Gastroesophageal sphincter (tissue), 4 donors: ENCODE measurements at regions not wholly inside any gene's neighbourhood (a gene's known extent, or its start where the extent isn't known, plus 50 kb on each side); places are given as distances from the start of the nearest gene placed in this dataset.

Source experiments
- ATAC-seq: fragments of 150-250 bp; one replicate; pipeline ENCODE4 v1.9.1; 2016; ENCODE audit warnings: mild to moderate bottlenecking, moderate library complexity
- H3K27ac ChIP-seq, 4 donors: fragments of 200-600 bp; sonication (generic) in 3 of 4; 1 replicate in 3 of 4; 2 replicates in 1 of 4; pipeline ENCODE4 v1.5.1; 2016 to 2019
- H3K27me3 ChIP-seq: fragments of 200-600 bp; sonication (generic); one replicate; pipeline ENCODE4 v1.5.1; 2019
- H3K36me3 ChIP-seq, 2 donors: fragments of 200-600 bp; sonication (generic); one replicate each; pipeline ENCODE4 v1.5.1; 2019; ENCODE audit warnings: control low read depth in 1 of 2
- H3K4me1 ChIP-seq, 3 donors: fragments of 200-600 bp; sonication (generic); 1 replicate in 2 of 3; 2 replicates in 1 of 3; pipeline ENCODE4 v1.5.1; 2016 to 2019; ENCODE audit warnings: control low read depth in 2 of 3
- H3K4me3 ChIP-seq, 2 donors: fragments of 200-600 bp; sonication (generic); one replicate each; pipeline ENCODE4 v1.5.1; 2019; ENCODE audit warnings: mild to moderate bottlenecking in 1 of 2, moderate library complexity in 1 of 2
- H3K9me3 ChIP-seq, 3 donors: fragments of 200-600 bp; sonication (generic); one replicate each; pipeline ENCODE4 v1.5.1; 2017 to 2019; ENCODE audit warnings: control low read depth in 2 of 3
- EP300 ChIP-seq: sonication (generic); formaldehyde crosslinking; IDR thresholded peaks from one replicate; pipeline ENCODE4 v1.6.1; 2017; ENCODE audit warnings: antibody characterized with exemption, mild to moderate bottlenecking
- POLR2A ChIP-seq, 2 donors: fragments of 450-650 bp; IDR thresholded peaks; one replicate each; pipeline ENCODE4 v1.6.1; 2017; ENCODE audit warnings: antibody characterized with exemption in 2 of 2, mild to moderate bottlenecking in 2 of 2, moderate library complexity in 1 of 2
- POLR2AphosphoS5 ChIP-seq: sonication (generic); formaldehyde crosslinking; IDR thresholded peaks from one replicate; pipeline ENCODE4 v1.6.1; 2017; ENCODE audit warnings: antibody characterized with exemption
- WGBS, 2 donors: methylation state at CpG; one replicate each; pipeline ENCODE4 v1.1.5; 2018; ENCODE audit warnings: low coverage in 1 of 2; 5-methylcytosine and 5-hydroxymethylcytosine counted together
- TF ChIP-seq, protein P1 (sequence below), 4 experiments: fragments of 200-600 bp in 2 of 4; fragments of 450-650 bp in 2 of 4; sonication (generic) in 1 of 4; IDR thresholded peaks; one replicate each; pipeline ENCODE4 v1.5.1; 2017 to 2019; ENCODE audit warnings: antibody characterized with exemption in 4 of 4, mild to moderate bottlenecking in 2 of 4, moderate library complexity in 2 of 4

- no peaks in the 10 kb centered on the region for H3K27me3 ChIP-seq
- TF ChIP-seq EP300 (no peak), POLR2AphosphoS5 (no peak), POLR2A (IDR thresholded peaks at IDR 0.05) (no peak)
- TF ChIP-seq, protein P1, sequence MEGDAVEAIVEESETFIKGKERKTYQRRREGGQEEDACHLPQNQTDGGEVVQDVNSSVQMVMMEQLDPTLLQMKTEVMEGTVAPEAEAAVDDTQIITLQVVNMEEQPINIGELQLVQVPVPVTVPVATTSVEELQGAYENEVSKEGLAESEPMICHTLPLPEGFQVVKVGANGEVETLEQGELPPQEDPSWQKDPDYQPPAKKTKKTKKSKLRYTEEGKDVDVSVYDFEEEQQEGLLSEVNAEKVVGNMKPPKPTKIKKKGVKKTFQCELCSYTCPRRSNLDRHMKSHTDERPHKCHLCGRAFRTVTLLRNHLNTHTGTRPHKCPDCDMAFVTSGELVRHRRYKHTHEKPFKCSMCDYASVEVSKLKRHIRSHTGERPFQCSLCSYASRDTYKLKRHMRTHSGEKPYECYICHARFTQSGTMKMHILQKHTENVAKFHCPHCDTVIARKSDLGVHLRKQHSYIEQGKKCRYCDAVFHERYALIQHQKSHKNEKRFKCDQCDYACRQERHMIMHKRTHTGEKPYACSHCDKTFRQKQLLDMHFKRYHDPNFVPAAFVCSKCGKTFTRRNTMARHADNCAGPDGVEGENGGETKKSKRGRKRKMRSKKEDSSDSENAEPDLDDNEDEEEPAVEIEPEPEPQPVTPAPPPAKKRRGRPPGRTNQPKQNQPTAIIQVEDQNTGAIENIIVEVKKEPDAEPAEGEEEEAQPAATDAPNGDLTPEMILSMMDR (IDR thresholded peaks at IDR 0.05): no peak
- no peaks in the 10 kb centered on the region for H3K9me3 ChIP-seq
- no peak overlapping the region for H3K27ac ChIP-seq
- H3K36me3 ChIP-seq: no peaks in the 10 kb centered on the region
- ATAC-seq: no peak
- peaks cover 0 to 10% (median 0%) of the 10 kb centered on the region in 3 donors for H3K4me1 ChIP-seq
- H3K4me3 ChIP-seq: no peak overlapping the region
Measured at GRCh38 chr12:69084816-69085378, 151.9 kb upstream of the CPM start.

DNA sequence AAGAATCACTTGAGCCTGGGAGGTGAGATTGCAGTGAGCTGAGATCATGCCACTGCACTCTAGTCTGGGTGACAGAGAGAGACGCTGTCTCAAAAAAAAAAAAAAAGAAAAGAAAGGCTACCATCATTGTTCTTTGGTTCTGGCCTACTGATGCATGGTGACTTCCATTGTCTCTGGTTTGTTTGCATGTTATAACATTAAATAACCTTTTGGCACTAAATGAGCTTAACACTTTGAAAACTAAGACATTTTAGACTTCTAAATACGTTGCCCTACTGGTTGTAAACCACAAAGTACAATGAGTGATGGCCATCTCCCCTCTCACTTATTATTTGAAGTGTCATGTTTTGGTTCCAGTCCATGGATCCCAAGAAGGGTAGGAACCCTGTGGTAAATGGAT, 152.9 kb upstream of the CPM start:
- ATAC-seq: no peak
- 70 to 86% methylated on average over 1 to 2 of the region's 2 CpGs for WGBS, 2 donors
- Histone ChIP-seq H3K27me3 (no peaks in the 10 kb centered on the region), H3K4me1 (peaks cover 0 to 10% (median 0%) of the 10 kb centered on the region in 3 donors), H3K4me3 (no peak overlapping the region), H3K9me3 (no peaks in the 10 kb centered on the region), H3K36me3 (no peaks in the 10 kb centered on the region), H3K27ac (no peak overlapping the region)
- TF ChIP-seq POLR2A (IDR thresholded peaks at IDR 0.05) (no peak), EP300 (no peak), POLR2AphosphoS5 (no peak)
- TF ChIP-seq, protein P1 (IDR thresholded peaks at IDR 0.05): no peak

DNA sequence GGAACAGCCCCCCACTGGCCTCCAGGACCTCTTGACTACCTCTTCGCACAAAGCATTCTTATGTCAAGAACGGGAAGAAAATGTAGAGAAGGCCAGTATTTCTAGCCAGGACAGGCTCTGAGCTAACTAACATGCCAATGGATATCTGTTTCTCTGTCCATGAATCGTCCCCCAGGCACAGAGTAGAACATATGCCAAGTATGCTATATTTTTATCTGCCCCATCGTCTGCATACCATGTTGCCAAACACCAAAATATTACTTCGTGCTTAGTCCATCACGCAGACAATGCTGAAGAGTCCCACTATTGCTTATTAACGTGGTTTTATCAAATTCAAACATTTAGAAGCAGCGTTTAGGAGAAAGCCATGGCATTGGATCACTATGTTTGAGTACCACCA, 151.4 kb upstream of the CPSF6 start:
- peaks cover 0 to 10% (median 0%) of the 10 kb centered on the region in 3 donors for H3K4me1 ChIP-seq
- no peak overlapping the region for H3K4me3 ChIP-seq
- H3K36me3 ChIP-seq: no peaks in the 10 kb centered on the region
- H3K27ac ChIP-seq: no peak overlapping the region
- 76 to 87% methylated on average over 8 of the region's 8 CpGs for WGBS, 2 donors
- H3K27me3 ChIP-seq: no peaks in the 10 kb centered on the region
- no peak for ATAC-seq
- TF ChIP-seq, protein P1 (IDR thresholded peaks at IDR 0.05): no peak
- no peak for TF ChIP-seq POLR2A (IDR thresholded peaks at IDR 0.05)
- no peak for TF ChIP-seq POLR2AphosphoS5
- no peak for TF ChIP-seq EP300
- no peaks in the 10 kb centered on the region for H3K9me3 ChIP-seq

DNA sequence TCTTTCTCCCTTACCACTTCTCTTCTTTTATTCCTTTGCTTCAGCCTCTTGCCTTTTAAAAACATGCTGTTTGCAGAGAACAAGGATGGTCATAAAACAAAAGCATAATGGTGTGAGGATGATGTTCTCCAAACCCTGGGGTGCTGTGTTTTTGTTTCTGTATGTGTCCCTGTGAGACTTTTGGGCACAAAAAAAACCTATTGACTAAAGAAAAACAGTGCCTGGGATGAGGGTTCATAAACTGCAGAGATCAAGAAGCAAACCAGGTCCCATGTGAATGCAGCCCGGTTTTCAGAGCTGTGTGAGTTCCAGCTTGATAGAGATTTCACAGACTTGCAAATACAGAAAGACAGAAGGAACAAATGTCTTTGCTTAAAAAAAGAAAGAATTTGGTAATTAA, 148.6 kb upstream of the CPSF6 start:
- TF ChIP-seq POLR2AphosphoS5 (no peak), POLR2A (IDR thresholded peaks at IDR 0.05) (no peak), EP300 (no peak)
- TF ChIP-seq, protein P1 (IDR thresholded peaks at IDR 0.05): no peak
- H3K4me1 ChIP-seq: no peaks in the 10 kb centered on the region
- H3K9me3 ChIP-seq: no peaks in the 10 kb centered on the region
- 46% methylated on average over 1 of the region's 1 CpG; no CpG with 5 or more reads in 1 of the 2 donors for WGBS, 2 donors
- H3K4me3 ChIP-seq: no peak overlapping the region
- H3K27me3 ChIP-seq: no peaks in the 10 kb centered on the region
- H3K27ac ChIP-seq: no peak overlapping the region
- ATAC-seq: no peak
- no peaks in the 10 kb centered on the region for H3K36me3 ChIP-seq

GRCh38 chr12:69091442-69092017, 147.8 kb upstream of the CPSF6 start:
- Histone ChIP-seq H3K4me1 (no peaks in the 10 kb centered on the region), H3K36me3 (no peaks in the 10 kb centered on the region), H3K27ac (no peak overlapping the region), H3K4me3 (no peak overlapping the region), H3K27me3 (no peaks in the 10 kb centered on the region), H3K9me3 (no peaks in the 10 kb centered on the region)
- 64 to 73% methylated on average over 6 of the region's 6 CpGs for WGBS, 2 donors
- no peak for ATAC-seq
- TF ChIP-seq POLR2A (IDR thresholded peaks at IDR 0.05): no peak
- TF ChIP-seq POLR2AphosphoS5: no peak
- TF ChIP-seq, protein P1 (IDR thresholded peaks at IDR 0.05): no peak
- TF ChIP-seq EP300: no peak
